ENCODE measurements at regions not wholly inside any gene's neighbourhood (a gene's known extent, or its start where the extent isn't known, plus 50 kb on each side); places are given as distances from the start of the nearest gene placed in this dataset.

DNA sequence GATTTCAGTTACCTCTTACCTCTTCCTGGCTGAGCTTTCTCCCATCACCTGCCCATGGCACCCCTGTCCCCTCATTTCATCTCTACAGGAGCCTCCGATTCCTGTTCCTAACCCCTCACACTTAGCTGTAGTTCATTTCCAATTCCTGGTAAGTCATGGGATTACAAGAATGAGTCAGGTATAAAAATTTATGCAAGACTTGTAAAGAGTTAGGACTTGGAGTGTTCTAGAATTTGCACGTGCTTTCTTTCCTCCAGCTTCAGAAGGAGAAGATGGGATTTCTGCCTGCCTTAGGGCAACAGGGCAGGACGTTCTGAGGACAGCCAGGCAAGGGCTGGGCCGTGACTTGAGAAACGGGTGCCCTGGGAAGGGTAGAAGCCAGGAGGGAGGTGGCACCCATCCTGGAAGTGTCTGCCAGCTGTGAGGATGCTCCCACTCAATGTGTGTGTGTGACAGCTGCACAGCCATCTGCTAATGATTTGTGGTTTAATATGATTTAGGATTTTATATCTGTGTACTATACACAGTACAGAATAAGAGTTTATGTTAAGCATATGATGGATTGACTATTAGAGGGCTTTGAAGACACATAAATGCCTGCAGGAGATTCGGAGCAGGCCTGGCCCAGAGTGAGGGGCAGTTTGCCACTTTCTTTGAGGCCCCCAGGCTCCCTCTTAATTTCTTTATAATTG lies 81.5 kb upstream of the VIPR2 start:
- TF ChIP-seq, protein P1, sequence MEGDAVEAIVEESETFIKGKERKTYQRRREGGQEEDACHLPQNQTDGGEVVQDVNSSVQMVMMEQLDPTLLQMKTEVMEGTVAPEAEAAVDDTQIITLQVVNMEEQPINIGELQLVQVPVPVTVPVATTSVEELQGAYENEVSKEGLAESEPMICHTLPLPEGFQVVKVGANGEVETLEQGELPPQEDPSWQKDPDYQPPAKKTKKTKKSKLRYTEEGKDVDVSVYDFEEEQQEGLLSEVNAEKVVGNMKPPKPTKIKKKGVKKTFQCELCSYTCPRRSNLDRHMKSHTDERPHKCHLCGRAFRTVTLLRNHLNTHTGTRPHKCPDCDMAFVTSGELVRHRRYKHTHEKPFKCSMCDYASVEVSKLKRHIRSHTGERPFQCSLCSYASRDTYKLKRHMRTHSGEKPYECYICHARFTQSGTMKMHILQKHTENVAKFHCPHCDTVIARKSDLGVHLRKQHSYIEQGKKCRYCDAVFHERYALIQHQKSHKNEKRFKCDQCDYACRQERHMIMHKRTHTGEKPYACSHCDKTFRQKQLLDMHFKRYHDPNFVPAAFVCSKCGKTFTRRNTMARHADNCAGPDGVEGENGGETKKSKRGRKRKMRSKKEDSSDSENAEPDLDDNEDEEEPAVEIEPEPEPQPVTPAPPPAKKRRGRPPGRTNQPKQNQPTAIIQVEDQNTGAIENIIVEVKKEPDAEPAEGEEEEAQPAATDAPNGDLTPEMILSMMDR (IDR thresholded peaks at IDR 0.05; ENCODE audit: low read depth, low read length, poor library complexity, severe bottlenecking): no peak
- no peak for TF ChIP-seq EZH2phosphoT487 (IDR thresholded peaks at IDR 0.05; ENCODE audit: borderline replicate concordance, low read length)

All from DOHH2 (cell line).